Neutrophil (primary cell): ENCODE measurements at regions not wholly inside any gene's neighbourhood (a gene's known extent, or its start where the extent isn't known, plus 50 kb on each side); places are given as distances from the start of the nearest gene placed in this dataset.

Experiments
- H3K27ac ChIP-seq: fragments of 200-600 bp; sonication (generic); 2 replicates; pipeline ENCODE4 v1.5.1; 2016; ENCODE audit warnings: mild to moderate bottlenecking, moderate library complexity
- H3K27me3 ChIP-seq: fragments of 200-600 bp; sonication (generic); 2 replicates; pipeline ENCODE4 v1.6.0; 2016; ENCODE audit warnings: mild to moderate bottlenecking
- H3K36me3 ChIP-seq: fragments of 200-600 bp; sonication (generic); 2 replicates; pipeline ENCODE4 v1.5.1; 2017
- H3K4me1 ChIP-seq, 2 experiments: fragments of 200-600 bp in 1 of 2; sonication (generic) in 1 of 2; 1 replicate in 1 of 2; 2 replicates in 1 of 2; pipeline versions ENCODE4 v1.5.1 to v1.6.1; 2013 to 2016; ENCODE audit warnings: low read depth in 1 of 2, low read length in 1 of 2, mild to moderate bottlenecking in 1 of 2, moderate library complexity in 1 of 2; ENCODE audit not compliant: control insufficient read depth in 1 of 2, insufficient read depth in 1 of 2
- H3K4me3 ChIP-seq, 2 experiments: fragments of 200-600 bp in 1 of 2; sonication (generic) in 1 of 2; 1 replicate in 1 of 2; 2 replicates in 1 of 2; pipeline ENCODE4 v1.5.1; 2013 to 2016; ENCODE audit warnings: low read depth in 1 of 2, low read length in 1 of 2, mild to moderate bottlenecking in 1 of 2, moderate library complexity in 1 of 2
- H3K9me3 ChIP-seq: fragments of 200-600 bp; sonication (generic); 2 replicates; pipeline ENCODE4 v1.5.1; 2016
- TF ChIP-seq, protein P1 (sequence below): fragments of 200-600 bp; sonication (generic); IDR thresholded peaks from 2 replicates; pipeline ENCODE4 v1.5.1; 2016; ENCODE audit warnings: antibody characterized with exemption

DNA sequence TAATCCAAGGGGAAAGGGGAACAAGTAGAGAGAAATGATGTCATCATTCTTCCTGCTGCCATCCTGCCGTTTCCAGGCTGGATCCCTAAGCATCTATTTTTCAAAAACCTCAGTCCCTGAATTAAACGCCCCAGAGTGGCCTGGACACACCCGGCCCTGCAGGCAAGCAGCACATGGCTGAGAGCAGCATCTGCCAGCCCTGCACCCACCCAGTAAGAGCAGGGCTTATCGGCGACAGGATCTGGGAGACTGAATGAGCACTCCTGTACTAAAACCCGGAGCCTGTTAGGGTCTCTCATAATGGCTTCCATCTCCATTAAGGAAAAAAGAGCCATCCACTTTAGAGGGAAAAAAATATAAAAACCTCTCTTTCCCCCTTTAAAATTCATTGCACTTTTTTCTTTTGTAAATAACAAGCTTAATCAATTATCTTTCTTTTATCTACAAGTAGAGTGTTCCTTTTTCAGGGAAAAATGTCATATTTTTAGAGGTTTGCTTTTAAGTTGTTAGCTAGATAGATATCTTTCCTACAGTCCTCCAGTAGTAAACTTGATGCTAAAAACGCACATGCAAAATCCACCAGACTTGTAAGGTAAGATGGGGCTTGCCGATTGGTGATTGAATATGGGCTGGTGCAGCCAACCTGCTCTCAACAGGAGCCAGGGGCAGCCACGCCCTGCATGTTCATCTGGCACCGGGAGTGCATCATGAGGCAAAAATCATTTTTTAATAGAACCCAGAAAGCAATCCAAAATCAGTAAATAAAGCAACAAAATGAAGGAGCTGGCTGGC, 457.8 kb downstream of the EIPR1 start:
- TF ChIP-seq, protein P1, sequence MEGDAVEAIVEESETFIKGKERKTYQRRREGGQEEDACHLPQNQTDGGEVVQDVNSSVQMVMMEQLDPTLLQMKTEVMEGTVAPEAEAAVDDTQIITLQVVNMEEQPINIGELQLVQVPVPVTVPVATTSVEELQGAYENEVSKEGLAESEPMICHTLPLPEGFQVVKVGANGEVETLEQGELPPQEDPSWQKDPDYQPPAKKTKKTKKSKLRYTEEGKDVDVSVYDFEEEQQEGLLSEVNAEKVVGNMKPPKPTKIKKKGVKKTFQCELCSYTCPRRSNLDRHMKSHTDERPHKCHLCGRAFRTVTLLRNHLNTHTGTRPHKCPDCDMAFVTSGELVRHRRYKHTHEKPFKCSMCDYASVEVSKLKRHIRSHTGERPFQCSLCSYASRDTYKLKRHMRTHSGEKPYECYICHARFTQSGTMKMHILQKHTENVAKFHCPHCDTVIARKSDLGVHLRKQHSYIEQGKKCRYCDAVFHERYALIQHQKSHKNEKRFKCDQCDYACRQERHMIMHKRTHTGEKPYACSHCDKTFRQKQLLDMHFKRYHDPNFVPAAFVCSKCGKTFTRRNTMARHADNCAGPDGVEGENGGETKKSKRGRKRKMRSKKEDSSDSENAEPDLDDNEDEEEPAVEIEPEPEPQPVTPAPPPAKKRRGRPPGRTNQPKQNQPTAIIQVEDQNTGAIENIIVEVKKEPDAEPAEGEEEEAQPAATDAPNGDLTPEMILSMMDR = no peak

GRCh38 chr2:2919026-2919425, 458.6 kb downstream of the EIPR1 start:
- Histone ChIP-seq H3K36me3 (no peaks in the 10 kb centered on the region), H3K4me3 (no peak overlapping the region), H3K9me3 (no peaks in the 10 kb centered on the region), H3K27me3 (no peaks in the 10 kb centered on the region), H3K4me1 (no peaks in the 10 kb centered on the region), H3K27ac (no peak overlapping the region)
- TF ChIP-seq, protein P1 = no peak

More for the DNA sequence above, 457.8 kb downstream of the EIPR1 start:
- no peak overlapping the region for H3K4me3 ChIP-seq
- no peaks in the 10 kb centered on the region for H3K27me3 ChIP-seq
- H3K27ac ChIP-seq = no peak overlapping the region
- H3K4me1 ChIP-seq = no peaks in the 10 kb centered on the region
- no peaks in the 10 kb centered on the region for H3K9me3 ChIP-seq
- no peaks in the 10 kb centered on the region for H3K36me3 ChIP-seq

GRCh38 chr2:2916621-2917020, 461.0 kb downstream of the EIPR1 start:
- Histone ChIP-seq H3K9me3 (no peaks in the 10 kb centered on the region), H3K27ac (no peak overlapping the region), H3K36me3 (no peaks in the 10 kb centered on the region), H3K27me3 (no peaks in the 10 kb centered on the region), H3K4me1 (no peaks in the 10 kb centered on the region), H3K4me3 (no peak overlapping the region)
- TF ChIP-seq, protein P1 = no peak

DNA sequence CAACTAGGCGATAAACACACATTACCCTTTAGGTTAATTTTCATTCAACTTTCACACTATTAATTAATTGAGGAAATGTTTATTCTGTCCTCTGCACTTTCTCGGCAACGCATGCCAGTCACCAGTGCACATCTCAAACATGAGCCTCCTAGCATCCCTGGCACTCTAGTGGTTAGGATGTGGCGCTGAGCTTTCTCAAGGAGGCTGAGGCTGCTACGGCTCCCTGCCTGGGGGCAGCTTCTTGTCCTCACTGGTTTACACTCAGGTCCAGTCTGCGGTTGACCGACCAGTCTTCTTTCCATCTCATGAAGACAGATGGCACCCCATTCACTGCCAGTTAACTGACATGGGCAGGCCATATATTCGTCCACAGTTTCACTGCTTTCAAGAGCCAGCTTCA, 463.4 kb downstream of the EIPR1 start:
- TF ChIP-seq, protein P1 = no peak
- Histone ChIP-seq H3K9me3 (no peaks in the 10 kb centered on the region), H3K36me3 (no peaks in the 10 kb centered on the region), H3K27me3 (no peaks in the 10 kb centered on the region), H3K4me1 (no peaks in the 10 kb centered on the region), H3K4me3 (no peak overlapping the region), H3K27ac (no peak overlapping the region)

GRCh38 chr2:2913601-2914120, 464.0 kb downstream of the EIPR1 start:
- Histone ChIP-seq H3K4me3 (no peak overlapping the region), H3K36me3 (no peaks in the 10 kb centered on the region), H3K27ac (no peak overlapping the region), H3K9me3 (no peaks in the 10 kb centered on the region), H3K4me1 (no peaks in the 10 kb centered on the region), H3K27me3 (no peaks in the 10 kb centered on the region)
- TF ChIP-seq, protein P1 = no peak
